CD4-positive, CD25-positive, alpha-beta regulatory T cell (primary cell): ENCODE measurements at regions not wholly inside any gene's neighbourhood (a gene's known extent, or its start where the extent isn't known, plus 50 kb on each side); places are given as distances from the start of the nearest gene placed in this dataset.

Experiments
- ATAC-seq, 2 donors: fragments of 150-1000 bp; cut with Tn5 transposase; one replicate each; pipeline ENCODE4 v1.10.0; 2021; ENCODE audit warnings: low read depth in 2 of 2, moderate number of reproducible peaks in 2 of 2, moderate library complexity in 1 of 2
- DNase-seq, 3 donors: peaks; one replicate each; pipeline versions ENCODE4 v3.0.0 to v3.0.0-alpha.2; 2012 to 2022; ENCODE audit warnings: mixed read lengths in 1 of 3
- H3K27ac ChIP-seq: one replicate; pipeline ENCODE4 v1.7.0; 2013; ENCODE audit warnings: mild to moderate bottlenecking, low read length; ENCODE audit not compliant: insufficient read depth, poor library complexity, severe bottlenecking
- H3K27me3 ChIP-seq: one replicate; pipeline ENCODE4 v1.7.0; 2013; ENCODE audit warnings: low read length; ENCODE audit not compliant: control insufficient read depth, insufficient read depth
- H3K36me3 ChIP-seq: one replicate; pipeline ENCODE4 v1.7.0; 2013; ENCODE audit warnings: mild to moderate bottlenecking, low read length, moderate library complexity; ENCODE audit not compliant: control insufficient read depth, insufficient read depth
- H3K4me1 ChIP-seq: 2 replicates; pipeline ENCODE4 v1.7.0; 2013; ENCODE audit warnings: mild to moderate bottlenecking, low read length; ENCODE audit not compliant: insufficient read depth, control insufficient read depth, poor library complexity, severe bottlenecking
- H3K4me3 ChIP-seq: one replicate; pipeline ENCODE4 v1.7.0; 2013; ENCODE audit warnings: low read depth, mild to moderate bottlenecking, low read length, moderate library complexity
- H3K9me3 ChIP-seq, 2 experiments: 1 replicate in 1 of 2; 2 replicates in 1 of 2; pipeline ENCODE4 v1.7.0; 2013; ENCODE audit warnings: low read length in 2 of 2, mild to moderate bottlenecking in 1 of 2, moderate library complexity in 1 of 2; ENCODE audit not compliant: control insufficient read depth in 2 of 2
- H3K27ac Mint-ChIP-seq, 3 donors: one replicate each; pipeline ENCODE4 v1.8.0; 2020 to 2022; ENCODE audit warnings: mild to moderate bottlenecking in 3 of 3, mixed read lengths in 3 of 3, moderate library complexity in 2 of 3
- H3K27me3 Mint-ChIP-seq: one replicate; pipeline ENCODE4 v1.8.0; 2022; ENCODE audit warnings: mild to moderate bottlenecking, mixed read lengths
- H3K36me3 Mint-ChIP-seq: one replicate; pipeline ENCODE4 v1.8.0; 2020; ENCODE audit warnings: mixed read lengths
- H3K4me1 Mint-ChIP-seq, 4 donors: one replicate each; pipeline ENCODE4 v1.8.0; 2020 to 2022; ENCODE audit warnings: mixed read lengths in 4 of 4, mild to moderate bottlenecking in 1 of 4
- H3K4me3 Mint-ChIP-seq, 4 donors: one replicate each; pipeline ENCODE4 v1.8.0; 2020 to 2022; ENCODE audit warnings: mild to moderate bottlenecking in 4 of 4, mixed read lengths in 4 of 4, moderate library complexity in 3 of 4
- H3K9me3 Mint-ChIP-seq, 7 donors: one replicate each; pipeline ENCODE4 v1.8.0; 2020 to 2022; ENCODE audit warnings: mixed read lengths in 7 of 7, mild to moderate bottlenecking in 3 of 7, moderate library complexity in 2 of 7

- Histone ChIP-seq H3K27ac (no peak overlapping the region), H3K27me3 (no peaks in the 10 kb centered on the region), H3K4me1 (peaks cover 2% of the 10 kb centered on the region), H3K4me3 (no peak overlapping the region), H3K9me3 (no peaks in the 10 kb centered on the region), H3K36me3 (no peaks in the 10 kb centered on the region)
- DNase-seq (no peak), ATAC-seq (no peak)
- peaks cover 0 to 7% (median 6%) of the 10 kb centered on the region in 4 donors for H3K4me1 Mint-ChIP-seq
- H3K27ac Mint-ChIP-seq: no peak overlapping the region
- H3K4me3 Mint-ChIP-seq: no peak overlapping the region
- H3K27me3 Mint-ChIP-seq: peaks cover 5% of the 10 kb centered on the region
- no peaks in the 10 kb centered on the region for H3K9me3 Mint-ChIP-seq
- H3K36me3 Mint-ChIP-seq: no peaks in the 10 kb centered on the region
Measured at GRCh38 chr13:24092108-24092507, 68.4 kb upstream of the SPATA13 start.

- H3K36me3 ChIP-seq: no peaks in the 10 kb centered on the region
- ATAC-seq (no peak), DNase-seq (no peak)
- peaks cover 11% of the 10 kb centered on the region for H3K4me1 ChIP-seq
- H3K9me3 ChIP-seq: no peaks in the 10 kb centered on the region
- no peaks in the 10 kb centered on the region for H3K27me3 ChIP-seq
- peaks cover 9% of the 10 kb centered on the region for H3K27me3 Mint-ChIP-seq
- H3K27ac ChIP-seq: no peak overlapping the region
- H3K27ac Mint-ChIP-seq: no peak overlapping the region
- no peaks in the 10 kb centered on the region for H3K9me3 Mint-ChIP-seq
- H3K4me3 ChIP-seq: no peak overlapping the region
- no peak overlapping the region for H3K4me3 Mint-ChIP-seq
- no peaks in the 10 kb centered on the region for H3K36me3 Mint-ChIP-seq
- peaks cover 0 to 16% (median 15%) of the 10 kb centered on the region in 4 donors for H3K4me1 Mint-ChIP-seq
Measured at GRCh38 chr13:24093047-24093446, 67.5 kb upstream of the SPATA13 start.

- ATAC-seq (no peak), DNase-seq (no peak)
- no peak overlapping the region for H3K4me3 ChIP-seq
- no peak overlapping the region for H3K27ac ChIP-seq
- Mint-ChIP-seq H3K36me3 (no peaks in the 10 kb centered on the region), H3K9me3 (no peaks in the 10 kb centered on the region), H3K27ac (no peak overlapping the region), H3K4me1 (peaks cover 0 to 16% (median 15%) of the 10 kb centered on the region in 4 donors), H3K27me3 (peaks cover 7% of the 10 kb centered on the region), H3K4me3 (peak overlapping the region in 1 of 4 donors; percentile 19)
- no peaks in the 10 kb centered on the region for H3K9me3 ChIP-seq
- H3K27me3 ChIP-seq: peaks cover 3% of the 10 kb centered on the region
- H3K36me3 ChIP-seq: no peaks in the 10 kb centered on the region
- peaks cover 14% of the 10 kb centered on the region for H3K4me1 ChIP-seq
Measured at GRCh38 chr13:24096659-24097058, 63.9 kb upstream of the SPATA13 start.

GRCh38 chr13:24097064-24097463, 63.5 kb upstream of the SPATA13 start:
- Histone ChIP-seq H3K36me3 (no peaks in the 10 kb centered on the region), H3K4me3 (peak overlapping the region; percentile 9), H3K27me3 (peaks cover 4% of the 10 kb centered on the region), H3K4me1 (peaks cover 14% of the 10 kb centered on the region), H3K27ac (peak overlapping the region; percentile 28), H3K9me3 (no peaks in the 10 kb centered on the region)
- Mint-ChIP-seq H3K36me3 (no peaks in the 10 kb centered on the region), H3K4me1 (peaks cover 0 to 16% (median 15%) of the 10 kb centered on the region in 4 donors), H3K4me3 (no peak overlapping the region), H3K27ac (no peak overlapping the region), H3K27me3 (peaks cover 7% of the 10 kb centered on the region), H3K9me3 (peaks cover 0 to under 1% (median 0%) of the 10 kb centered on the region in 7 donors)
- no peak for ATAC-seq
- DNase-seq: no peak

GRCh38 chr13:24097667-24098066, 62.9 kb upstream of the SPATA13 start:
- no peaks in the 10 kb centered on the region for H3K9me3 ChIP-seq
- peaks cover 0 to 1% (median 0%) of the 10 kb centered on the region in 7 donors for H3K9me3 Mint-ChIP-seq

GRCh38 chr13:24099490-24099889, 61.0 kb upstream of the SPATA13 start:
- Mint-ChIP-seq H3K27me3 (peaks cover 16% of the 10 kb centered on the region), H3K27ac (no peak overlapping the region)

More at GRCh38 chr13:24097667-24098066, 62.9 kb upstream of the SPATA13 start:
- Histone ChIP-seq H3K4me1 (peaks cover 14% of the 10 kb centered on the region), H3K27ac (peak overlapping the region; percentile 28), H3K4me3 (peak overlapping the region; percentile 9), H3K36me3 (no peaks in the 10 kb centered on the region), H3K27me3 (peaks cover 4% of the 10 kb centered on the region)
- ATAC-seq (peak in 1 of 2 donors; percentile 46), DNase-seq (peak in 1 of 3 donors; percentile 24)
- Mint-ChIP-seq H3K36me3 (no peaks in the 10 kb centered on the region), H3K4me3 (peak overlapping the region in 1 of 4 donors; percentile 59), H3K4me1 (peaks cover 0 to 16% (median 15%) of the 10 kb centered on the region in 4 donors), H3K27me3 (peaks cover 7% of the 10 kb centered on the region), H3K27ac (peak overlapping the region in 2 of 3 donors; percentile 57 to 88)

GRCh38 chr13:24100188-24100587, 60.3 kb upstream of the SPATA13 start:
- Mint-ChIP-seq H3K4me1 (peaks cover 0 to 16% (median 15%) of the 10 kb centered on the region in 4 donors), H3K4me3 (peak overlapping the region in 1 of 4 donors; percentile 3), H3K27me3 (peaks cover 21% of the 10 kb centered on the region), H3K27ac (no peak overlapping the region), H3K9me3 (peaks cover 0 to 3% (median 0%) of the 10 kb centered on the region in 7 donors), H3K36me3 (no peaks in the 10 kb centered on the region)
- H3K27ac ChIP-seq: no peak overlapping the region
- H3K36me3 ChIP-seq: no peaks in the 10 kb centered on the region
- no peaks in the 10 kb centered on the region for H3K9me3 ChIP-seq
- H3K4me3 ChIP-seq: no peak overlapping the region
- ATAC-seq (no peak), DNase-seq (no peak)
- H3K4me1 ChIP-seq: peaks cover 14% of the 10 kb centered on the region
- H3K27me3 ChIP-seq: peaks cover 4% of the 10 kb centered on the region

More at GRCh38 chr13:24099490-24099889, 61.0 kb upstream of the SPATA13 start:
- ATAC-seq (no peak), DNase-seq (no peak)
- H3K4me1 ChIP-seq: peaks cover 14% of the 10 kb centered on the region
- Mint-ChIP-seq H3K9me3 (peaks cover 0 to 3% (median 0%) of the 10 kb centered on the region in 7 donors), H3K36me3 (no peaks in the 10 kb centered on the region), H3K4me3 (no peak overlapping the region), H3K4me1 (peaks cover 0 to 16% (median 15%) of the 10 kb centered on the region in 4 donors)
- no peak overlapping the region for H3K4me3 ChIP-seq
- no peak overlapping the region for H3K27ac ChIP-seq
- H3K27me3 ChIP-seq: peaks cover 4% of the 10 kb centered on the region
- no peaks in the 10 kb centered on the region for H3K36me3 ChIP-seq
- H3K9me3 ChIP-seq: no peaks in the 10 kb centered on the region

- no peaks in the 10 kb centered on the region for H3K4me1 Mint-ChIP-seq
- no peaks in the 10 kb centered on the region for H3K4me1 ChIP-seq
- H3K27me3 ChIP-seq: peaks cover 4% of the 10 kb centered on the region
- no peak overlapping the region for H3K4me3 Mint-ChIP-seq
- H3K9me3 Mint-ChIP-seq: peaks cover 0 to 3% (median 0%) of the 10 kb centered on the region in 7 donors
- H3K4me3 ChIP-seq: no peak overlapping the region
- H3K27me3 Mint-ChIP-seq: peaks cover 23% of the 10 kb centered on the region
- H3K36me3 ChIP-seq: no peaks in the 10 kb centered on the region
- ATAC-seq (no peak), DNase-seq (no peak)
- no peaks in the 10 kb centered on the region for H3K9me3 ChIP-seq
- no peaks in the 10 kb centered on the region for H3K36me3 Mint-ChIP-seq
- H3K27ac ChIP-seq: no peak overlapping the region
- no peak overlapping the region for H3K27ac Mint-ChIP-seq
Measured at GRCh38 chr13:24103782-24104372, 56.6 kb upstream of the SPATA13 start.
